ENCODE measurements at regions not wholly inside any gene's neighbourhood (a gene's known extent, or its start where the extent isn't known, plus 50 kb on each side); places are given as distances from the start of the nearest gene placed in this dataset.
"Not testable (repeated sequence)": the region's sequence is repeated elsewhere in the genome, so short reads cannot be mapped to it uniquely, and the experiment has no call there.

GRCh38 chr7:131149840-131150239 lies 177.8 kb upstream of the MKLN1 start:
- Histone ChIP-seq H3K4me3 (no peak overlapping the region), H3K27me3 (no peaks in the 10 kb centered on the region), H3K9me3 (no peaks in the 10 kb centered on the region), H3K4me1 (no peaks in the 10 kb centered on the region), H3K36me3 (no peaks in the 10 kb centered on the region), H3K27ac (no peak overlapping the region)
- intact Hi-C loops (cut with DNase I; ENCODE audit: low total_unique reads), result no loop called here
- TF ChIP-seq POLR2A (IDR thresholded peaks at IDR 0.05), result no peak
- DNase-seq, result no peak

DNA sequence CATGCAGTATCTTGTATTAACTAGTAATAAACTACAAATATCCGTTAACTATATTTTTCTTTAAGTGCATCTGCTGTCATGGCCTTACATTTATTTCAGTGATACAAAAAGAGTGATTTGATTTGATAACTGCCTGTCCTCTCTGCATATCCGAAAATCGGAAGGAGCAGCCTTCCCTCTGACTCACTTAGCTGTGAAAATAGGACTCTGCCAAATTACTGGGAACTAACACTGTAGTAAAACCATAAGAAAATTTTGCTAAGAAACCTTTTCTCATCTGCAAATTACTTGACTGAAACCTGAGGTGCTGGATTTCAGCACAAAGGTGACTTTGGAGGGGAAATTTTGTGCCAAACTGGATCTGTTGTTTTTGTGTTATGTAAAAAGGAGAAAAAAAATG lies 176.6 kb upstream of the MKLN1 start:
- no peaks in the 10 kb centered on the region for H3K27me3 ChIP-seq

GRCh38 chr7:131152766-131153165 lies 174.9 kb upstream of the MKLN1 start:
- Histone ChIP-seq H3K4me3 (no peak overlapping the region), H3K36me3 (no peaks in the 10 kb centered on the region), H3K9me3 (no peaks in the 10 kb centered on the region), H3K27me3 (no peaks in the 10 kb centered on the region), H3K4me1 (no peaks in the 10 kb centered on the region), H3K27ac (no peak overlapping the region)
- intact Hi-C loops (cut with DNase I; ENCODE audit: low total_unique reads), result no loop called here
- DNase-seq, result no peak
- TF ChIP-seq, protein P1, sequence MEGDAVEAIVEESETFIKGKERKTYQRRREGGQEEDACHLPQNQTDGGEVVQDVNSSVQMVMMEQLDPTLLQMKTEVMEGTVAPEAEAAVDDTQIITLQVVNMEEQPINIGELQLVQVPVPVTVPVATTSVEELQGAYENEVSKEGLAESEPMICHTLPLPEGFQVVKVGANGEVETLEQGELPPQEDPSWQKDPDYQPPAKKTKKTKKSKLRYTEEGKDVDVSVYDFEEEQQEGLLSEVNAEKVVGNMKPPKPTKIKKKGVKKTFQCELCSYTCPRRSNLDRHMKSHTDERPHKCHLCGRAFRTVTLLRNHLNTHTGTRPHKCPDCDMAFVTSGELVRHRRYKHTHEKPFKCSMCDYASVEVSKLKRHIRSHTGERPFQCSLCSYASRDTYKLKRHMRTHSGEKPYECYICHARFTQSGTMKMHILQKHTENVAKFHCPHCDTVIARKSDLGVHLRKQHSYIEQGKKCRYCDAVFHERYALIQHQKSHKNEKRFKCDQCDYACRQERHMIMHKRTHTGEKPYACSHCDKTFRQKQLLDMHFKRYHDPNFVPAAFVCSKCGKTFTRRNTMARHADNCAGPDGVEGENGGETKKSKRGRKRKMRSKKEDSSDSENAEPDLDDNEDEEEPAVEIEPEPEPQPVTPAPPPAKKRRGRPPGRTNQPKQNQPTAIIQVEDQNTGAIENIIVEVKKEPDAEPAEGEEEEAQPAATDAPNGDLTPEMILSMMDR (IDR thresholded peaks at IDR 0.05), result no peak
- TF ChIP-seq POLR2A (IDR thresholded peaks at IDR 0.05), result no peak

More for the DNA sequence above, 176.6 kb upstream of the MKLN1 start:
- Histone ChIP-seq H3K9me3 (no peaks in the 10 kb centered on the region), H3K36me3 (no peaks in the 10 kb centered on the region), H3K4me1 (no peaks in the 10 kb centered on the region), H3K4me3 (no peak overlapping the region), H3K27ac (no peak overlapping the region)
- TF ChIP-seq, protein P1 (IDR thresholded peaks at IDR 0.05), result no peak
- no peak for TF ChIP-seq POLR2A (IDR thresholded peaks at IDR 0.05)
- DNase-seq, result no peak
- intact Hi-C loops (cut with DNase I; ENCODE audit: low total_unique reads), result no loop called here

DNA sequence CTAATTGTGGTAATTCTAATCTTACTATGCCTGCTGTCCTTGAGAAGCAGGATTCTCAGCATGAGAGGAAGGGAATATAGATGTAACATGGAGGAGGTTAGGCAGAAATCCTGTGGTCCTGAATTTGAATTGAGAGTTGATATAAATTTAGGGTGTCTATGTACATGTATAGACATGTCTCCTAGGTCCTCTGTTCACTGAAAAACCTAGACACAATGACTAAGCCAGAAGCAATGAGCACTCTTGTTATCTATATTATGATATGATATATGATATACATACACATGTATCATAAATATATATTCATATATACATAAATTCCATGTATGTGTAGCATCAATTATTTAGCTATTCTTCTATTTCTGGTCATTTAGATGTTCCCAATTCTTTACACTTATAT lies 173.3 kb upstream of the MKLN1 start:
- DNase-seq, result no peak
- H3K36me3 ChIP-seq, result no peaks in the 10 kb centered on the region
- H3K4me1 ChIP-seq, result no peaks in the 10 kb centered on the region
- no peak overlapping the region for H3K4me3 ChIP-seq
- no peak overlapping the region for H3K27ac ChIP-seq
- no peaks in the 10 kb centered on the region for H3K27me3 ChIP-seq
- intact Hi-C loops (cut with DNase I; ENCODE audit: low total_unique reads), result no loop called here
- TF ChIP-seq, protein P1 (IDR thresholded peaks at IDR 0.05), result no peak
- TF ChIP-seq POLR2A (IDR thresholded peaks at IDR 0.05), result no peak
- H3K9me3 ChIP-seq, result no peaks in the 10 kb centered on the region

GRCh38 chr7:131157530-131158243 lies 170.0 kb upstream of the MKLN1 start:
- no peaks in the 10 kb centered on the region for H3K27me3 ChIP-seq
- peak; percentile 18 to 43 for DNase-seq
- H3K4me3 ChIP-seq, result no peak overlapping the region
- H3K9me3 ChIP-seq, result no peaks in the 10 kb centered on the region
- H3K36me3 ChIP-seq, result no peaks in the 10 kb centered on the region
- no peaks in the 10 kb centered on the region for H3K4me1 ChIP-seq
- TF ChIP-seq, protein P1 (IDR thresholded peaks at IDR 0.05), result no peak
- H3K27ac ChIP-seq, result no peak overlapping the region
- intact Hi-C loops (cut with DNase I; ENCODE audit: low total_unique reads), result no loop called here

- H3K4me1 ChIP-seq; H3K27me3 ChIP-seq; intact Hi-C loops (cut with DNase I; ENCODE audit: low total_unique reads); H3K27ac ChIP-seq; H3K9me3 ChIP-seq; DNase-seq; H3K4me3 ChIP-seq; H3K36me3 ChIP-seq: not testable (repeated sequence)
These were observed 169.4 kb upstream of the MKLN1 start for GRCh38 chr7:131158244-131158636.
